K562 (cell line): ENCODE measurements at regions not wholly inside any gene's neighbourhood (a gene's known extent, or its start where the extent isn't known, plus 50 kb on each side); places are given as distances from the start of the nearest gene placed in this dataset.

Experiments
- ATAC-seq: fragments of 200-7000 bp; cut with Tn5 transposase; 3 replicates; pipeline ENCODE4 v1.9.1; 2020; ENCODE audit warnings: moderate library complexity
- BruUV-seq: library from RNA; stranded (reverse); fragments of 400-500 nt; replicated peaks from 2 replicates; lab custom pipeline; 2021; lab: Mats Ljungman, UMichigan
- CTCF ChIA-PET: fragments of 300-600 bp; formaldehyde crosslinking; extraction: SDS; loops from one replicate; lab custom pipeline; 2021; ENCODE audit warnings: low intra/inter-chr PET ratio; lab: Yijun Ruan, JAX
- POLR2A ChIA-PET: fragments of 300-600, 350-650 bp; sonication (Branson Sonifier 250); formaldehyde crosslinking; extraction: SDS; loops from one replicate; lab custom pipeline; 2021; ENCODE audit warnings: antibody characterized with exemption, inconsistent platforms; lab: Yijun Ruan, JAX
- DNase-seq, 4 experiments: peaks; one replicate each; pipeline versions ENCODE4 v3.0.0 to v3.0.0-alpha.2; 2011 to 2018; ENCODE audit warnings: low spot score in 3 of 4, mixed read lengths in 3 of 4; ENCODE audit errors: extremely low read depth in 1 of 4
- FAIRE-seq: peaks from 2 replicates; lab custom pipeline; 2011; peaks lifted over from hg19 to GRCh38; lab: Jason Lieb, UNC
- H2AFZ ChIP-seq: 2 replicates; pipeline ENCODE4 v1.6.0; 2011; ENCODE audit warnings: low read depth, low read length, control low read depth, inconsistent platforms
- H3K27ac ChIP-seq: fragments of 200-600 bp; 3 replicates; pipeline ENCODE4 v1.8.0; 2011; ENCODE audit warnings: low read depth, mild to moderate bottlenecking, control low read depth, inconsistent platforms, low read length, moderate library complexity, mixed read lengths; ENCODE audit errors: extremely low read depth
- H3K27me3 ChIP-seq, 2 experiments: fragments of 300-600 bp in 1 of 2; 2 replicates in 1 of 2; 3 replicates in 1 of 2; pipeline versions ENCODE4 v1.6.0 to v1.8.0; 2011; ENCODE audit warnings: inconsistent platforms in 2 of 2, low read length in 2 of 2, mild to moderate bottlenecking in 1 of 2, mixed read lengths in 1 of 2, moderate library complexity in 1 of 2; ENCODE audit not compliant: control insufficient read depth in 2 of 2, insufficient read depth in 2 of 2
- H3K36me3 ChIP-seq: fragments of 300-600 bp; 3 replicates; pipeline ENCODE4 v1.8.0; 2011; ENCODE audit warnings: mild to moderate bottlenecking, low read length, inconsistent platforms; ENCODE audit not compliant: control insufficient read depth, insufficient read depth
- H3K4me1 ChIP-seq, 2 experiments: fragments of 200-600 bp in 1 of 2; replicated peaks in 1 of 2; 2 replicates in 1 of 2; 3 replicates in 1 of 2; pipeline versions ENCODE4 v1.5.1 to v1.8.0; 2011; ENCODE audit warnings: inconsistent platforms in 2 of 2, low read length in 2 of 2, mild to moderate bottlenecking in 1 of 2, mixed read lengths in 1 of 2, moderate library complexity in 1 of 2; ENCODE audit not compliant: control insufficient read depth in 2 of 2, insufficient read depth in 2 of 2
- H3K4me2 ChIP-seq: 2 replicates; pipeline ENCODE4 v1.6.1; 2011; ENCODE audit warnings: low read length, control low read depth, inconsistent platforms, mixed read lengths; ENCODE audit not compliant: insufficient read depth
- H3K4me3 ChIP-seq: fragments of 200-600 bp; sonication (generic), shearing (Covaris generic); 2 replicates; pipeline ENCODE4 v1.5.1; 2016; ENCODE audit warnings: control low read depth, inconsistent platforms
- H3K79me2 ChIP-seq: fragments of 200-600 bp; 3 replicates; pipeline ENCODE4 v1.8.0; 2011; ENCODE audit warnings: low read length, inconsistent platforms; ENCODE audit not compliant: control insufficient read depth, insufficient read depth
- H3K9ac ChIP-seq, 2 experiments: 2 replicates each; pipeline versions ENCODE4 v1.6.0 to v1.6.1; 2011; ENCODE audit warnings: low read depth in 2 of 2, low read length in 2 of 2, control low read depth in 1 of 2, inconsistent platforms in 1 of 2, mild to moderate bottlenecking in 1 of 2, mixed read lengths in 1 of 2; ENCODE audit not compliant: insufficient read depth in 1 of 2
- H3K9me1 ChIP-seq: one replicate; pipeline ENCODE4 v1.6.0; 2011; ENCODE audit warnings: inconsistent platforms, mild to moderate bottlenecking, low read length, moderate library complexity; ENCODE audit not compliant: control insufficient read depth, insufficient read depth
- H3K9me3 ChIP-seq: replicated peaks from 2 replicates; pipeline ENCODE4 v1.5.1; 2011; ENCODE audit warnings: low read depth, low read length, inconsistent platforms; ENCODE audit not compliant: control insufficient read depth, insufficient read depth
- H4K20me1 ChIP-seq: replicated peaks from 2 replicates; pipeline ENCODE4 v1.6.1; 2011; ENCODE audit warnings: low read length, inconsistent platforms, mixed read lengths; ENCODE audit not compliant: control insufficient read depth, insufficient read depth
- BRD9 ChIP-seq: fragments of 450-650 bp; IDR thresholded peaks from 2 replicates; pipeline ENCODE4 v1.6.1; 2018; ENCODE audit warnings: low read depth; ENCODE audit not compliant: partially characterized antibody
- CCNT2 ChIP-seq: IDR thresholded peaks from 2 replicates; pipeline ENCODE4 v1.6.1; 2011; ENCODE audit warnings: borderline replicate concordance, low read depth, mild to moderate bottlenecking, moderate library complexity, mixed read lengths, low read length; ENCODE audit not compliant: insufficient read length; ENCODE audit errors: extremely low read depth
- CSDE1 ChIP-seq, 2 experiments: fragments of 450-650 bp; IDR thresholded peaks; 2 replicates each; pipeline ENCODE4 v1.6.1; 2016; ENCODE audit warnings: mild to moderate bottlenecking in 1 of 2
- KLF13 ChIP-seq: fragments of 450-650 bp; IDR thresholded peaks from 2 replicates; pipeline ENCODE4 v1.6.1; 2016; ENCODE audit warnings: missing genetic modification characterization, low read depth, mild to moderate bottlenecking, missing compliant biosample characterization, moderate library complexity, borderline replicate concordance
- NR0B1 ChIP-seq: fragments of 450-650 bp; IDR thresholded peaks from one replicate; pipeline ENCODE4 v1.6.1; 2018; ENCODE audit warnings: mild to moderate bottlenecking, moderate library complexity; ENCODE audit not compliant: partially characterized antibody
- TAF9B ChIP-seq: fragments of 450-650 bp; IDR thresholded peaks from 2 replicates; pipeline ENCODE4 v1.6.1; 2018; ENCODE audit warnings: mild to moderate bottlenecking; ENCODE audit not compliant: partially characterized antibody
- ZNF395 ChIP-seq: fragments of 200-800 bp; sonication (Bioruptor generic); IDR thresholded peaks from 2 replicates; pipeline ENCODE4 v1.6.1; 2017; ENCODE audit warnings: missing genetic modification characterization, missing compliant biosample characterization
- WGBS: fragments of 100-300 bp; shearing (Covaris generic); methylation state at CpG from one replicate; pipeline ENCODE4 v1.1.6; 2016; ENCODE audit warnings: low coverage, mixed read lengths; ENCODE audit not compliant: insufficient coverage; ENCODE audit errors: missing lambda C conversion rate; 5-methylcytosine and 5-hydroxymethylcytosine counted together
- in situ Hi-C: fragments of 300-500 bp; cut with MboI; formaldehyde crosslinking; loops from 4 replicates; pipeline ENCODE4 v1.15.0; 2018; ENCODE audit warnings: inconsistent platforms, mixed read lengths
- intact Hi-C: fragments of 100-400 bp; cut with micrococcal nuclease; formaldehyde crosslinking; loops from 2 replicates; pipeline ENCODE4 v1.14.2; 2022

- in situ Hi-C loops (no loop called here), intact Hi-C loops (no loop called here)
- Histone ChIP-seq H3K27me3 (no peaks in the 10 kb centered on the region), H3K9me1 (no peaks in the 10 kb centered on the region), H3K79me2 (no peaks in the 10 kb centered on the region), H4K20me1 (no peaks in the 10 kb centered on the region), H3K4me2 (no peak overlapping the region), H2AFZ (no peak overlapping the region), H3K36me3 (no peaks in the 10 kb centered on the region), H3K4me1 (no peaks in the 10 kb centered on the region), H3K4me3 (no peak overlapping the region), H3K27ac (no peak overlapping the region), H3K9ac (no peak overlapping the region), H3K9me3 (no peaks in the 10 kb centered on the region)
- WGBS = 36% methylated on average over 2 of the region's 2 CpGs
- BruUV-seq = no TSS peak
- TF ChIP-seq CSDE1 (IDR thresholded peaks at IDR 0.05) (no peak), BRD9 (no peak), ZNF395 (CRISPR knock-in tag) (no peak), KLF13 (tag) (no peak), TAF9B (no peak), NR0B1 (no peak), CCNT2 (no peak)
- no peak for DNase-seq
- ChIA-PET CTCF (no interaction called here), POLR2A (no interaction called here)
- no peak for FAIRE-seq
- no peak; the same call in 2 of the 3 replicates for ATAC-seq
Measured at GRCh38 chr2:156708051-156708450, 271.9 kb downstream of the GPD2 start.
